ENCODE measurements at regions not wholly inside any gene's neighbourhood (a gene's known extent, or its start where the extent isn't known, plus 50 kb on each side); places are given as distances from the start of the nearest gene placed in this dataset.

GRCh38 chr12:100717733-100718067 lies 76.9 kb upstream of the ANO4 start:
- Histone ChIP-seq H2AFZ (ENCODE audit: low read length) (no peak overlapping the region), H3K9me3 (ENCODE audit: low read length) (no peaks in the 10 kb centered on the region), H3K9me2 (ENCODE audit: insufficient read depth, low read length) (no peaks in the 10 kb centered on the region), H3K4me2 (ENCODE audit: low read length) (no peak overlapping the region), H4K20me1 (ENCODE audit: insufficient read depth, low read length) (no peaks in the 10 kb centered on the region), H3K36me3 (ENCODE audit: insufficient read depth, low read length) (no peaks in the 10 kb centered on the region), H3K79me2 (ENCODE audit: insufficient read depth, low read depth, low read length) (no peaks in the 10 kb centered on the region), H3K27ac (ENCODE audit: low read depth, low read length, poor library complexity, severe bottlenecking) (no peak overlapping the region), H3K4me3 (ENCODE audit: low read depth, low read length, poor library complexity, severe bottlenecking) (no peak overlapping the region), H3K4me1 (ENCODE audit: insufficient read depth, low read length, poor library complexity, severe bottlenecking) (no peaks in the 10 kb centered on the region)
- intact Hi-C loops (cut with micrococcal nuclease; ENCODE audit: unreplicated experiment): no loop called here
- ChIA-PET POLR2A (no interaction called here), CTCF (ENCODE audit: unreplicated experiment) (no interaction called here)
- no TSS peak for BruUV-seq (replicated peaks)
- no peak for DNase-seq (ENCODE audit: low spot score)
- TF ChIP-seq, protein P1, sequence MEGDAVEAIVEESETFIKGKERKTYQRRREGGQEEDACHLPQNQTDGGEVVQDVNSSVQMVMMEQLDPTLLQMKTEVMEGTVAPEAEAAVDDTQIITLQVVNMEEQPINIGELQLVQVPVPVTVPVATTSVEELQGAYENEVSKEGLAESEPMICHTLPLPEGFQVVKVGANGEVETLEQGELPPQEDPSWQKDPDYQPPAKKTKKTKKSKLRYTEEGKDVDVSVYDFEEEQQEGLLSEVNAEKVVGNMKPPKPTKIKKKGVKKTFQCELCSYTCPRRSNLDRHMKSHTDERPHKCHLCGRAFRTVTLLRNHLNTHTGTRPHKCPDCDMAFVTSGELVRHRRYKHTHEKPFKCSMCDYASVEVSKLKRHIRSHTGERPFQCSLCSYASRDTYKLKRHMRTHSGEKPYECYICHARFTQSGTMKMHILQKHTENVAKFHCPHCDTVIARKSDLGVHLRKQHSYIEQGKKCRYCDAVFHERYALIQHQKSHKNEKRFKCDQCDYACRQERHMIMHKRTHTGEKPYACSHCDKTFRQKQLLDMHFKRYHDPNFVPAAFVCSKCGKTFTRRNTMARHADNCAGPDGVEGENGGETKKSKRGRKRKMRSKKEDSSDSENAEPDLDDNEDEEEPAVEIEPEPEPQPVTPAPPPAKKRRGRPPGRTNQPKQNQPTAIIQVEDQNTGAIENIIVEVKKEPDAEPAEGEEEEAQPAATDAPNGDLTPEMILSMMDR (conservative IDR thresholded peaks at IDR 0.05; ENCODE audit: low read length): no peak
- no peak for TF ChIP-seq EZH2phosphoT487 (IDR thresholded peaks at IDR 0.05; ENCODE audit: borderline replicate concordance, low read depth, low read length)

GRCh38 chr12:100718187-100718586 lies 76.4 kb upstream of the ANO4 start:
- ChIA-PET POLR2A (interaction anchor here (0.6 kb wide), 1 partner anchor 442 kb away, joined by 3 read pairs; no protein-coding TSS in a partner anchor), CTCF (ENCODE audit: unreplicated experiment) (no interaction called here)
- DNase-seq (ENCODE audit: low spot score): no peak
- Histone ChIP-seq H3K9me3 (ENCODE audit: low read length) (no peaks in the 10 kb centered on the region), H3K27ac (ENCODE audit: low read depth, low read length, poor library complexity, severe bottlenecking) (no peak overlapping the region), H4K20me1 (ENCODE audit: insufficient read depth, low read length) (no peaks in the 10 kb centered on the region), H3K36me3 (ENCODE audit: insufficient read depth, low read length) (no peaks in the 10 kb centered on the region), H2AFZ (ENCODE audit: low read length) (no peak overlapping the region), H3K4me1 (ENCODE audit: insufficient read depth, low read length, poor library complexity, severe bottlenecking) (no peaks in the 10 kb centered on the region), H3K4me2 (ENCODE audit: low read length) (no peak overlapping the region), H3K9me2 (ENCODE audit: insufficient read depth, low read length) (no peaks in the 10 kb centered on the region), H3K4me3 (ENCODE audit: low read depth, low read length, poor library complexity, severe bottlenecking) (no peak overlapping the region), H3K79me2 (ENCODE audit: insufficient read depth, low read depth, low read length) (no peaks in the 10 kb centered on the region)
- TF ChIP-seq, protein P1 (conservative IDR thresholded peaks at IDR 0.05; ENCODE audit: low read length): no peak
- no peak for TF ChIP-seq EZH2phosphoT487 (IDR thresholded peaks at IDR 0.05; ENCODE audit: borderline replicate concordance, low read depth, low read length)
- intact Hi-C loops (cut with micrococcal nuclease; ENCODE audit: unreplicated experiment): no loop called here
- no TSS peak for BruUV-seq (replicated peaks)

DNA sequence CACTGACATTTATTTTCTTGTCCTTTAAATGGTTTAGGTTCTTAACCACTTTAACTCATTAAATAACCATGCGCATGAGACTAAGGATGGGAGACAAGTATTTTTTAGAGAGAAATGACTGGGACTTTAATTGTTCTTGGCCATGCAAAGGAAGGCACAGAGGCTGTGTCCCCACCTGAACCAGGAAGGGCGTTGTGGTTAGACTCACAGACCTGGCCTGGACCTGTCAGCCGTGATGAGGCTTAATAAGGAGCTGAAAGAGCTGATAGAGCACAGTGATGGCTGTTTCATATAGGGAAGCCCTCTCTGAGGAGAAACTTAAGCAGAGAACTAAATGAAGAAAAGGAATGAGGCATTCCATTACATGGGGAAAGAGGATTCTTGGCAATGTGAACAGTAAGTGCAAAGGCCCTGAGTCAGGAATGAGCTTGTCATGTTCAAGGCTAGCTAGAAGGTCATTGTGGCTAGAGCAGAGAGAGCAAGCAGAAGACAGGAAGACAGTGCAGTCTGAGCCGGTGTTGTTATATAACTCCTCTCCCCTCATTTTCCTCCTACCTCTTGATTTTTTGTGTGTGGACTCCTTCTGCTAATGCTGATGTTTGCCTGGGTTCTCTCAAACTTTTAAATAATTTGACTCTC lies 74.4 kb upstream of the ANO4 start:
- TF ChIP-seq, protein P1 (conservative IDR thresholded peaks at IDR 0.05; ENCODE audit: low read length): no peak
- CTCF ChIA-PET (ENCODE audit: unreplicated experiment): no interaction called here
- intact Hi-C loops (cut with micrococcal nuclease; ENCODE audit: unreplicated experiment): no loop called here
- POLR2A ChIA-PET: interaction anchor here (0.5 kb wide), 1 partner anchor 164 kb away, joined by 4 read pairs; no protein-coding TSS in a partner anchor
- H3K79me2 ChIP-seq (ENCODE audit: insufficient read depth, low read depth, low read length): no peaks in the 10 kb centered on the region
- no peaks in the 10 kb centered on the region for H3K36me3 ChIP-seq (ENCODE audit: insufficient read depth, low read length)
- no TSS peak for BruUV-seq (replicated peaks)
- DNase-seq (ENCODE audit: low spot score): no peak
- H3K4me3 ChIP-seq (ENCODE audit: low read depth, low read length, poor library complexity, severe bottlenecking): no peak overlapping the region
- no peaks in the 10 kb centered on the region for H3K9me3 ChIP-seq (ENCODE audit: low read length)
- no peak overlapping the region for H3K27ac ChIP-seq (ENCODE audit: low read depth, low read length, poor library complexity, severe bottlenecking)
- no peak overlapping the region for H2AFZ ChIP-seq (ENCODE audit: low read length)
- no peaks in the 10 kb centered on the region for H3K4me1 ChIP-seq (ENCODE audit: insufficient read depth, low read length, poor library complexity, severe bottlenecking)
- no peaks in the 10 kb centered on the region for H3K9me2 ChIP-seq (ENCODE audit: insufficient read depth, low read length)
- no peak overlapping the region for H3K4me2 ChIP-seq (ENCODE audit: low read length)
- H4K20me1 ChIP-seq (ENCODE audit: insufficient read depth, low read length): no peaks in the 10 kb centered on the region

All from OCI-LY7 (cell line).